NCI-H2107 treated with DMSO at 0.1 percent for 48 hours (cell line): ENCODE measurements at regions not wholly inside any gene's neighbourhood (a gene's known extent, or its start where the extent isn't known, plus 50 kb on each side); places are given as distances from the start of the nearest gene placed in this dataset.
"Not testable (repeated sequence)": the region's sequence is repeated elsewhere in the genome, so short reads cannot be mapped to it uniquely, and the experiment has no call there.

Source experiments
- DNase-seq: peaks from one replicate; lab custom pipeline; 2025; ENCODE audit not compliant: unreplicated experiment; lab: John Stamatoyannopoulos, UW

- DNase-seq: no peak
These were observed 221.8 kb downstream of the ANAPC1 start for GRCh38 chr2:111662039-111662770.

GRCh38 chr2:111662771-111663470, 221.1 kb downstream of the ANAPC1 start:
- no peak for DNase-seq

GRCh38 chr2:111663471-111664274, 220.3 kb downstream of the ANAPC1 start:
- DNase-seq: no peak

GRCh38 chr2:111664275-111664850, 219.6 kb downstream of the ANAPC1 start:
- DNase-seq: no peak

GRCh38 chr2:111665011-111665410, 219.0 kb downstream of the ANAPC1 start:
- no peak for DNase-seq

- DNase-seq: no peak
These were observed 218.4 kb downstream of the ANAPC1 start for GRCh38 chr2:111665551-111666116.

GRCh38 chr2:111666160-111666559, 217.8 kb downstream of the ANAPC1 start:
- no peak for DNase-seq

GRCh38 chr2:111667001-111667400, 217.0 kb downstream of the ANAPC1 start:
- DNase-seq: no peak

- no peak for DNase-seq
These were observed 216.3 kb downstream of the ANAPC1 start for GRCh38 chr2:111667542-111668273.

- DNase-seq: no peak
These were observed 215.7 kb downstream of the ANAPC1 start for GRCh38 chr2:111668274-111668616.

- DNase-seq: no peak
These were observed 215.3 kb downstream of the ANAPC1 start for GRCh38 chr2:111668741-111669140.

GRCh38 chr2:111669928-111670695, 213.9 kb downstream of the ANAPC1 start:
- DNase-seq: no peak

GRCh38 chr2:111670776-111671175, 213.2 kb downstream of the ANAPC1 start:
- no peak for DNase-seq

- DNase-seq: no peak
These were observed 212.4 kb downstream of the ANAPC1 start for GRCh38 chr2:111671426-111672150.

- DNase-seq: not testable (repeated sequence)
These were observed 211.4 kb downstream of the ANAPC1 start for GRCh38 chr2:111672641-111673040.

- no peak for DNase-seq
These were observed 210.5 kb downstream of the ANAPC1 start for GRCh38 chr2:111673526-111673925.

GRCh38 chr2:111675419-111676194, 208.4 kb downstream of the ANAPC1 start:
- no peak for DNase-seq

- no peak for DNase-seq
These were observed 207.6 kb downstream of the ANAPC1 start for GRCh38 chr2:111676291-111676822.
